Small intestine (tissue), 7 donors: ENCODE measurements at regions not wholly inside any gene's neighbourhood (a gene's known extent, or its start where the extent isn't known, plus 50 kb on each side); places are given as distances from the start of the nearest gene placed in this dataset.

Experiments used
- DNase-seq, 2 donors: peaks; one replicate each; pipeline versions ENCODE4 v3.0.0 to v3.0.0-alpha.2; 2013
- FAIRE-seq: peaks from 2 replicates; lab custom pipeline; 2012; peaks lifted over from hg19 to GRCh38; lab: Jason Lieb, UNC
- H3K27ac ChIP-seq, 3 donors: one replicate each; pipeline ENCODE4 v1.5.1; 2013; ENCODE audit warnings: low read length in 2 of 3, mild to moderate bottlenecking in 2 of 3, control low read depth in 1 of 3, inconsistent platforms in 1 of 3, low read depth in 1 of 3, moderate library complexity in 1 of 3
- H3K27me3 ChIP-seq, 3 donors: one replicate each; pipeline ENCODE4 v1.6.1; 2013; ENCODE audit warnings: low read length in 3 of 3, inconsistent platforms in 1 of 3; ENCODE audit not compliant: control insufficient read depth in 3 of 3, insufficient read depth in 3 of 3
- H3K36me3 ChIP-seq, 3 donors: one replicate each; pipeline ENCODE4 v1.6.1; 2013; ENCODE audit warnings: low read length in 3 of 3, inconsistent platforms in 1 of 3, low read depth in 1 of 3, mild to moderate bottlenecking in 1 of 3, moderate library complexity in 1 of 3; ENCODE audit not compliant: control insufficient read depth in 3 of 3, insufficient read depth in 2 of 3
- H3K4me1 ChIP-seq, 3 donors: one replicate each; pipeline ENCODE4 v1.6.1; 2013; ENCODE audit warnings: low read length in 2 of 3, inconsistent platforms in 1 of 3, low read depth in 1 of 3, mild to moderate bottlenecking in 1 of 3, moderate library complexity in 1 of 3; ENCODE audit not compliant: control insufficient read depth in 3 of 3, insufficient read depth in 2 of 3
- H3K4me3 ChIP-seq, 3 donors: one replicate each; pipeline ENCODE4 v1.5.1; 2013; ENCODE audit warnings: low read length in 3 of 3, control low read depth in 1 of 3, inconsistent platforms in 1 of 3, low read depth in 1 of 3, mild to moderate bottlenecking in 1 of 3, moderate library complexity in 1 of 3
- H3K9me3 ChIP-seq, 2 donors: one replicate each; pipeline ENCODE4 v1.6.1; 2013; ENCODE audit warnings: low read depth in 1 of 2, low read length in 1 of 2; ENCODE audit not compliant: control insufficient read depth in 2 of 2, insufficient read depth in 1 of 2
- WGBS, 3 donors: extraction: QIAGEN DNeasy Blood & Tissue Kit; methylation state at CpG; one replicate each; pipeline ENCODE4 v1.1.7; 2013; 5-methylcytosine and 5-hydroxymethylcytosine counted together
- donor health status: healthy with polysubstance abuse.
- donor health status: control.
- donor health status: control.
- donor health status: Bipolar disorder and iron deficiency.
- donor health status: healthy.

- Histone ChIP-seq H3K4me1 (no peaks in the 10 kb centered on the region), H3K27ac (no peak overlapping the region), H3K4me3 (no peak overlapping the region), H3K36me3 (no peaks in the 10 kb centered on the region), H3K27me3 (no peaks in the 10 kb centered on the region), H3K9me3 (no peaks in the 10 kb centered on the region)
- DNase-seq: no peak
- FAIRE-seq: no peak
Observed at GRCh38 chr2:54401554-54401953, 54.6 kb upstream of the SPTBN1 start.

- 65 to 69% (median 69%) methylated on average over 5 of the region's 5 CpGs for WGBS, 3 donors
Observed at GRCh38 chr2:54402350-54402749, 53.8 kb upstream of the SPTBN1 start.

GRCh38 chr2:54403512-54404238, 52.5 kb upstream of the SPTBN1 start:
- no peak overlapping the region for H3K4me3 ChIP-seq
- H3K36me3 ChIP-seq: no peaks in the 10 kb centered on the region
- DNase-seq (no peak), FAIRE-seq (no peak)
- H3K9me3 ChIP-seq: no peaks in the 10 kb centered on the region
- H3K4me1 ChIP-seq: no peaks in the 10 kb centered on the region
- H3K27ac ChIP-seq: peak overlapping the region in 1 of 3 donors; percentile 39
- WGBS, 3 donors: 69 to 89% (median 84%) methylated on average over 5 of the region's 5 CpGs
- no peaks in the 10 kb centered on the region for H3K27me3 ChIP-seq

More at GRCh38 chr2:54402350-54402749, 53.8 kb upstream of the SPTBN1 start:
- H3K4me1 ChIP-seq: no peaks in the 10 kb centered on the region
- DNase-seq: peak in 1 of 2 donors; percentile 7
- H3K36me3 ChIP-seq: no peaks in the 10 kb centered on the region
- H3K4me3 ChIP-seq: no peak overlapping the region
- H3K27me3 ChIP-seq: no peaks in the 10 kb centered on the region
- H3K9me3 ChIP-seq: no peaks in the 10 kb centered on the region
- no peak overlapping the region for H3K27ac ChIP-seq
- no peak for FAIRE-seq

- H3K4me1 ChIP-seq: no peaks in the 10 kb centered on the region
- WGBS, 3 donors: 62 to 71% (median 69%) methylated on average over 4 of the region's 4 CpGs
- H3K27ac ChIP-seq: no peak overlapping the region
- H3K9me3 ChIP-seq: no peaks in the 10 kb centered on the region
- H3K27me3 ChIP-seq: no peaks in the 10 kb centered on the region
- FAIRE-seq (no peak), DNase-seq (no peak)
- no peaks in the 10 kb centered on the region for H3K36me3 ChIP-seq
- no peak overlapping the region for H3K4me3 ChIP-seq
Observed at GRCh38 chr2:54404270-54404669, 51.9 kb upstream of the SPTBN1 start.

- Histone ChIP-seq H3K4me3 (no peak overlapping the region), H3K9me3 (no peaks in the 10 kb centered on the region), H3K27me3 (no peaks in the 10 kb centered on the region), H3K4me1 (peaks cover 0 to 2% (median 0%) of the 10 kb centered on the region in 3 donors), H3K27ac (no peak overlapping the region), H3K36me3 (no peaks in the 10 kb centered on the region)
- WGBS, 3 donors: 85 to 94% (median 88%) methylated on average over 4 of the region's 4 CpGs
- FAIRE-seq: no peak
- DNase-seq: no peak
Observed at GRCh38 chr2:54406031-54406430, 50.1 kb upstream of the SPTBN1 start.
